HG03025 (cell line): ENCODE measurements at regions not wholly inside any gene's neighbourhood (a gene's known extent, or its start where the extent isn't known, plus 50 kb on each side); places are given as distances from the start of the nearest gene placed in this dataset.
"Not testable (repeated sequence)": the region's sequence is repeated elsewhere in the genome, so short reads cannot be mapped to it uniquely, and the experiment has no call there.

Source experiments
- ATAC-seq: cut with Tn5 transposase; IDR thresholded peaks from one replicate; pipeline ENCODE4 v1.9.1; 2021; ENCODE audit warnings: mild to moderate bottlenecking, moderate library complexity; ENCODE audit not compliant: unreplicated experiment, low FRiP score

- no peak for ATAC-seq
These were observed 294.3 kb upstream of the SPAG17 start for GRCh38 chr1:118479351-118479750.

GRCh38 chr1:118473825-118474224 lies 288.8 kb upstream of the SPAG17 start:
- no peak for ATAC-seq

GRCh38 chr1:118464460-118464859 lies 279.4 kb upstream of the SPAG17 start:
- not testable (repeated sequence) for ATAC-seq

- ATAC-seq: no peak
These were observed 276.1 kb upstream of the SPAG17 start for GRCh38 chr1:118461154-118461553.

GRCh38 chr1:118459871-118460270 lies 274.8 kb upstream of the SPAG17 start:
- ATAC-seq: no peak

- not testable (repeated sequence) for ATAC-seq
These were observed 268.8 kb upstream of the SPAG17 start for GRCh38 chr1:118453856-118454255.

- ATAC-seq: no peak
These were observed 260.1 kb upstream of the SPAG17 start for GRCh38 chr1:118445156-118445555.

- no peak for ATAC-seq
These were observed 257.2 kb upstream of the SPAG17 start for GRCh38 chr1:118442214-118442613.

GRCh38 chr1:118437664-118438063 lies 252.6 kb upstream of the SPAG17 start:
- ATAC-seq: no peak

GRCh38 chr1:118429856-118430255 lies 244.8 kb upstream of the SPAG17 start:
- no peak for ATAC-seq

- no peak for ATAC-seq
These were observed 236.9 kb upstream of the SPAG17 start for GRCh38 chr1:118421868-118422350.

GRCh38 chr1:118404024-118404423 lies 219.0 kb upstream of the SPAG17 start:
- ATAC-seq: no peak

GRCh38 chr1:118397496-118397859 lies 212.4 kb upstream of the SPAG17 start:
- no peak for ATAC-seq

GRCh38 chr1:118396829-118397495 lies 211.9 kb upstream of the SPAG17 start:
- ATAC-seq: no peak

- ATAC-seq: no peak
These were observed 211.3 kb upstream of the SPAG17 start for GRCh38 chr1:118396279-118396678.

GRCh38 chr1:118395430-118395991 lies 210.5 kb upstream of the SPAG17 start:
- no peak for ATAC-seq

- ATAC-seq: no peak
These were observed 205.9 kb upstream of the SPAG17 start for GRCh38 chr1:118390955-118391354.

GRCh38 chr1:118388301-118388959 lies 203.4 kb upstream of the SPAG17 start:
- no peak for ATAC-seq

GRCh38 chr1:118381197-118381869 lies 196.3 kb upstream of the SPAG17 start:
- ATAC-seq: no peak

- ATAC-seq: not testable (repeated sequence)
These were observed 192.2 kb upstream of the SPAG17 start for GRCh38 chr1:118377183-118377582.

GRCh38 chr1:118371612-118372011 lies 186.6 kb upstream of the SPAG17 start:
- no peak for ATAC-seq
